ENCODE measurements at regions not wholly inside any gene's neighbourhood (a gene's known extent, or its start where the extent isn't known, plus 50 kb on each side); places are given as distances from the start of the nearest gene placed in this dataset.

GRCh38 chr21:31564439-31564838 lies 95.1 kb upstream of the SOD1 start:
- no peak for DNase-seq

DNA sequence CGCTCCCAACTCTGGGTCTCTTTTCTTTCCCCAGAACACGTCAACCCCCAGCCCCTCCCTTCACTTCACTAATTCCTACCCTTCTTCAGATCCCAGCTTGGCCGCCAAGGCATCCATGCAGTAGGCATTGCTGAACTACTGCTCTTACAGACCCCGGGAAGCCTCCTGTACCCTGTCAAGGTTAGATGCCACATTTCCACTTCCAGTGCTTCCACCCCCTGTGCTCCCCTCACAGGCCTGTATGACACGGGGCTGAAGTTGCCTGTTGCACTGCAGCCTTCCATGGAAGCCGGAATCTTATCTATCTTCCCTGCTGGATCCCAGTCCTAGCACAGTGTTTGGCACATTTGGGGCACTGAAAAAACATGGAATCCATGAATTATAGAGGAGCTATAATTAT lies 99.0 kb upstream of the SOD1 start:
- DNase-seq, result no peak

DNA sequence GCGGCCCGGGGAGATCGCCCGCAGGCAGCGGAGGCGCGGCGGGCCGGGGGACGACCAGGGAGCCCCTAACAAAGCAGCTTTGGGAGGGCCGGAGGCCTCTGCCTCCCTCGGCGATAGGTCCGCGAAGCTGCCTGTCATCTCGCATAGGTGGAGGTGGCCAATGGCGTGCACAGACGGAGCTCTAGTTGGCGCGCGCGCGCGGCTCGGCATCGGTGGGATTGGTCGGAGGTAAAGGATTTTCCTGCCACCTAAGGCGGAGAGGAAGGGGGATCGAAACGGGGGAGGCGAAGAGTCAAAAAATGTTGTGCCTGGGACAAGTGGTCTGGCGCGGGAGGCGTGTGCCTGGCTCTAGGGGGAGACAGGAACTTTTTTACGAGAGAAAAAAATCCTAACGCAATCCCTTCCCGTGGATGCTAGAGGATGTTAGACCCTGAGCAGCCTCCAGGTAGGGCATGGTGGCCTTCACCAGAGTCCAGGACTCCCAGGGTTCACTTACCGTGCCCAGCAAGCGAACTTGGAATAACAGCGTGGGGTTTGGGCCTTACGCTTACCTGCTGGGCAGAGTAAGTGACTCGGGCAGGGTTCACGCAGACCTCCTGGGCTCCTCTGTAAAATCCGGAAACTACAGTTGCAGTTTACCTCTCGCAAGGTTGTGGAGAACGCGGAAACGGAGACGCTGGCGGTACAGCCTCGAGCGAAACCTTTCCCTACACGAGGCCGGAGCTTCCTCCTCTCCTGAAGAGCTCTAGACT lies 99.9 kb upstream of the SOD1 start:
- DNase-seq, result peak; percentile 84

- DNase-seq, result peak; percentile 85
These were observed 100.5 kb upstream of the SOD1 start for GRCh38 chr21:31558962-31559367.

- no peak for DNase-seq
These were observed 101.1 kb upstream of the SOD1 start for GRCh38 chr21:31558189-31558961.

DNA sequence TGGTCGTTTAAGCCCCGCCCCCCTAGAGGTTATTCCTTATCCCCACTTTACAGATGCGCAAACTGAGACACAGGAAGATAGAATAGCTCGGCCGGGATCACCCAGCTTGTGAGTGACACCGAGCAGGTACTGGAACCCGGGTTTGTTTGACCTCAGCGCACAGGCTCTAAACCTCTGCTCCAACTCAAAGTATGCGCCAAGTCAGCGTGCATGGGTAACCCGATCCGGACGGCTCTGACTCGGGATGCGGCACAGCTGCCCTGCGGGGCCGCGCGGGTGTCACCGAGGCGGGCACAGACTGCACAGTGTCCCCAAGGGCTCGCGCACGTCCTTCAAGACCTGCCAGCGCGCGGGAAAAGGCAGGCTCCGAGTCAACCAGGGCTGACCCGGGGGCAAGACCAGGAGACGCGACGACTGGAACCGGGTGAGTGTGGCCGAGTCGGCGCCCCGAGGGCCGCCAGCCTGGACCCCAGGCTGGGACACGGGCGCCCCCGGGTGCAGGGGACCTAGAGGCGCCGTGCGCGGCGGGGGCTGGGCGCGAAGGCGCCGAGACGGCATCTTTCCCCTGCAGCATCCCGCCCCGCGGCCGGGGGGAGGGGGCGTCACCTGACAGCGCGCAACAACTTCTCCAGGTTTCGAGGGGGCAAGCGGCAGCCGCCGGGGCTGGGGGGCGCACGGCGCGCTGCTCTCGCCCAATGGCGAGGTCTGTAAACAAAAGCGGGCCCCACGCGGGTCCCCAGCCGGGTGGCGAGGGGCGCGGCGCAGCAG lies 101.9 kb upstream of the SOD1 start:
- DNase-seq, result no peak

GRCh38 chr21:31556662-31557061 lies 102.8 kb upstream of the SOD1 start:
- DNase-seq, result no peak

DNA sequence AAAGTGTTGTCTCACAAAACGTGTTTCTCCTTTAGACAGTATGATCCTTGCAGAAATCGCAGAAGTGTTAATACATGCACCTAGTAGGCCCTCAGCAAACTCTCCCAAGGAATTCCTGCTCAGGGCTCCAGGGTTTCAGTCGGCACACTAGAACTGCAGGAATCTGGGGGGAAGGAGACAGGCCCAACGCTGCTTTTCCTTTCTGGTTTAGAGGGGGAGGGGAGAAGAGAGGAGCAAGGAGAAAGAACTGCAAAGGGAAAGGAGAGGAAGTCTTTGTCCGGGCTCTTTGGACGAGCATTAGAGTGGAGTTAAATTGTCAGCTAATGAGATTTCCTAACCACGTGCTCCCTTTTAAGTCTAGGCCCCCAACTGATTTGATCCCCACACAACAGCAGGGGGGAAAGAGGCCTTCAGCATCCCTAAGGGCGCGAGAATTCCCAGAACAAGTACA lies 103.7 kb upstream of the SOD1 start:
- no peak for DNase-seq

DNA sequence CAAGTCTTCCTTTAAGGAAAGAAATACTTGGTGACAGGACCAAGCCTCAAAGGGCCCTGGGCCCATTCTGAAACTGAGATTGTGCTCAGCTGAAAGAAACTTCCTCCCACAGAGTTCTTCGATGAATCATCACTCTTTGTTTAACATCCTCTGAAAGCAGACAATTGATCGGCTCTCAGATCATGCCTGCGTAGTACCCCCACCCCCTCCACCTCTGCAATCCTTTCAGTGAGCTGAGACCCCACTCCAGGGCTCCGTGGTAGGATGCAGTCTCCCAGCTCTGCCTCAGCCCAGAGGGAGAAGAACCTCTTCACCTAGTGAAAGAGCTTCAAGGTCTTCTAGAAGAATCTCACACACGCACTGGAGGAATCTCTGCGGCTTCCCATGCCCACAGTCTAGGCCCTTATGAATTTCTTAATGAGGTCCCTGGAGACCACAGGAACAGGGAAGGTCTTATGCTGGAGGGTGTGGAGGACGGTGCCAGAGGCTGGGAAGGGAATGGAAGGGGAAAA lies 104.9 kb upstream of the SOD1 start:
- no peak for DNase-seq

- DNase-seq, result no peak
These were observed 105.6 kb upstream of the SOD1 start for GRCh38 chr21:31553926-31554325.

DNA sequence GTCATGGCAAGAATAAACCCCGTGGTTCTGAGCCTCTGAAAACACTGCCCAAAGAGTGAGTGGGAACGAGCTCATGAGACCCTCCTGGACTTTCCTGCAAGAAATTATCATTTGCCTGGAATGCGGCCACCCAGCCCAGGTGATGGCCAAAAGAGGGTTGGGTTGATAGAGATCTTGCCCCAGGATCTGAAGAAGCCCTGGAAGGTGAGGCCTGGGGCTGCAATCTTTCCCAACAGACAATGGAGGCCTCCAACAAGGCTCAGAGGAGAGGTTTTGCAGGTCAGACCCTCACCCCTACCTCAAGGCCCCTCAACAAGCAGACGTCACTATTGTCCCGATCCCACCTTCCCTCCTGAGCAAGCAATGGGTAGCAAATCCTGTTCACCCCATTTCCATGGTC lies 106.0 kb upstream of the SOD1 start:
- no peak for DNase-seq

GRCh38 chr21:31552826-31553225 lies 106.7 kb upstream of the SOD1 start:
- no peak for DNase-seq

- no peak for DNase-seq
These were observed 109.4 kb upstream of the SOD1 start for GRCh38 chr21:31550070-31550469.

DNA sequence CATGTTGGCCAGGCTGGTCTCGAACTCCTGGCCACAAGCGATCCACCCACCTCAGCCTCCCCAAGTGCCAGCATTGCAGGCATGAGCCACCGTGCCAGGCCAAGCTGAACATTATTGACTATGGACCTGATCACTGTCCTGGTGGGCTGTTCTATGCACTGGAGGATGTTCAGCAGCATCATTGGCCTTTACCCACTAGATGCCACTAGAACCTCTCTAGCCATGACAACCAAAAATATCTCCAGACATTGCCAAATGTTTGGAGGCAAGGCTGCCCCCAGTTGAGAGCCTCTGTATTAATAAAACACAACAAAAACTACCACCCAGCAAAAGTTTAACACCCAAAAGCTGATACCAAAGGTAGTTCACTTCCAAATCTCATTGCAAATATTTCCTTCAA lies 110.8 kb upstream of the SOD1 start:
- no peak for DNase-seq

DNA sequence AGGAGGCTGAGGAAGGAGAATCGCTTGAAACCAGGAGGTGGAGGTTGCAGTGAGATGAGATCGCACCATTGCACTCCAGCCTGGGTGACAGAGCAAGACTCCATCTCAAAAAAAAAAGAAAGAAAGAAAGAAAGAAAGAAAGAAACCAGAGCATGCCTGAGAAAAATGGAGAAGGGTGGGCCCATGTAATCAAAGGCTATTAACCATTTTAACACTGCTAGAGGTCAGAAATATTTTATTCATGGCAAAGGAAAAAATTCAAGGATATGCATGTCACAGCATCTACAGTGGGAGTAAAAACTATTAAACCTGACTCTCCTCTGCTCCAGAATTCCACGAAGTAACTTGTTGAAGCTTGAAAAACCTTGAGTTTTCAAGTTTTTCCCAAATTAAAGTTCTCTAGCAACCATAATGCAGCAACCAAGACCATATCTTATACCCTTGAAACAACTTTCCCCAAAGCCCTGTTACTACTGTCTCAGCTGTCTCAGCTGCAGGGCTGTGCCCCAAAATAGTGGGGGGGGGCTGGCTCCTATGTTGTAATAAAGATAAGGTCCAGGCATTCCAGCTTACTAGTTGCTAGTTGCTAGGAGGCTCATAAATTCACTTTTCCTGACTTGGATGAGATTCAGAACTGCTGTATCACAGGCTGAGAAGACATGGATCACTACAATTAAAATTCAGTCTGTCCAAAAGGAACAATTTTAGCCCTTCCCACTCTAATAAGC lies 112.9 kb upstream of the SOD1 start:
- DNase-seq, result no peak

- no peak for DNase-seq
These were observed 114.5 kb upstream of the SOD1 start for GRCh38 chr21:31545036-31545435.

- no peak for DNase-seq
These were observed 116.3 kb upstream of the SOD1 start for GRCh38 chr21:31543191-31543590.

DNA sequence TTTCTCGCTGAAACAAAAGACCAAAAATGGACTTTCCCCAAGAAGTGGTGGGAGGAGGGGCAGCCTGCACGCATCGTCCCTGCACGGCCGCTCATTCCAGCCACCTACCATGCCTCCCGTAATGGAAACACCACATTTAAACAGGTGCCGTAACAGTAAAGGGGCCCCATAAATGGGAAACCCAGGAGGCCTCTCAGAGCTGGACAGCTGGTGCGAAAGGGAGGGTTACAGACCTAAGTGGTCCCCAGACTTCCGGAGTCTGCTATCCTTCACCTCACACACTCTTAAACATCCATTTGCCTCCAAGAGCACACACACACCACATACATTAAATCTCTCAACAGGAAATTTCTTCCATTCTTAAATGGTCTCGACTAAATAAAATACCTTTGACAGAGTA lies 120.7 kb upstream of the SOD1 start:
- DNase-seq, result no peak

DNA sequence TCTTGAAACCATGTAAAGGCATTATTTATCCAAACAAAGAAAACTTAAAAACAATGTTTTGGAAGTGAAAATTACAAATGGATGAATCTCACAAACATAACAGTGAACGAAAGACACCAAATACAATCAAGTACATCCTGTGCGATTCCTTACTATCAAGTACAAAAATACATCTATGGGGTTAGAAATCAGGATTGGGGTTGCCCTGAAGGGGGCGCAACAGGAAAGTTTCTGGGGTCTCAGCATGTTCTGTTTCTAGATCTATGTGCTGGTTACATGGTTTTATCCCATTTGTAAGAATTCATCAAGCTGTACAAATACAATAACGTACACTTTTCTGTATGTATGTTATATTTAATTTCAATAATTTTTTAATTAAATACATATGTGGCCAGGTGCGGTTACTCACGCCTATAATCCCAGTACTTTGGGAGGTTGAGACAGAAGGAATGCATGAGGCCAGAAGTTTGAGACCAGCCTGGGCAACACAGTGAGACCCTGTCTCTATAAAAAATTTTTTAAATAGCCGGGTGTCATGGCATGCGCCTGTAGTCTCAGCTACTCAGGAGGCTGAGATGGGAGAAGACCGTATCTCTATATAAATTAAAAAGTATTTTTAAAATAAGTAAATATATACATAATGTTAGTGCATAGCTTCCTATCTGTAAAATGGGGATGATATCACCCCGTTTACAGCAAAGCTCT lies 121.5 kb upstream of the SOD1 start:
- no peak for DNase-seq

DNA sequence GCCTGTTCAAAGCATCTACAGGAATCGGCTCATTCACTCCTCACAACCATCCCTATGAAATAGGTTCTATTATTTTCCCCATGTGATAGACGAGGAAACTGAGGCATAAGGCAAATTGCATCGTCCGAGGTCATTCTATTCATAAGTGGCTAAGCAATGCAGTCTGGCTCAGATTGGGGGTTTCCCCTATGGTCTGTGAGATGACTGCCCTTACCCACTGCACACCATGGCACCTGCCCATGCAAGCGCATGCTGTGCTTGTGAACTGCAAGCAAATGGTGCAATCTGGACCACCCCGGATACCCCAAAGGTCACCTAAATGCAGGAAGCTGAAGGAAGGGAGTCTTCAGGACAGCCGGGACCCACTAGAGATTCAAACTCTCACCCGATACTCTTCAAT lies 123.4 kb upstream of the SOD1 start:
- no peak for DNase-seq

DNA sequence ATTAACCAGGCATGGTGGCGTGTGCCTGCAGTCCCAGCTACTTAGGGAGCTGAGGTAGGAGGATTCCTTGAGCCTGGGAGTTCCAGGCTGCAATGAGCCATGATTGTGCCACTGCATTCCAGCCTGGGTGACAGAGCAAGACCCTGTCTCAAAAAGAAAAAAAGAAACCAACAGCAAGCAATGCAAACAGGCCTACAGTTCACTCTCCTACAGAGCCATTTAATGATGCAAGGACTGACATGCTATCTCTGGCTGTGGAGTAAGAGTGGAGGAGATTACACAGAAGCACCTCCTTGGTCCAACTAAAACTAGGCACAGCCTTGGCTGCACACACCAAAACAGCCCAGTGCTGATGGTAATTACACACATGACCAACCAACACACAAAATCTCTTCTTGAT lies 127.5 kb upstream of the SOD1 start:
- DNase-seq, result no peak

Measured in hematopoietic multipotent progenitor cell treated with erythropoietin and hydrocortisone succinate and interleukin-3 and kit ligand, for 8 days (in vitro differentiated cells).